CD4-positive, alpha-beta T cell (primary cell): ENCODE measurements at regions not wholly inside any gene's neighbourhood (a gene's known extent, or its start where the extent isn't known, plus 50 kb on each side); places are given as distances from the start of the nearest gene placed in this dataset.

Experiments
- ATAC-seq: fragments of 200-7000 bp; cut with Tn5 transposase; one replicate; pipeline ENCODE4 v1.10.0; 2022; ENCODE audit warnings: mild to moderate bottlenecking; ENCODE audit not compliant: poor library complexity
- CTCF ChIA-PET: fragments of 350-600 bp; sonication (Branson Sonifier 250); formaldehyde crosslinking; loops from one replicate; lab custom pipeline; 2021; ENCODE audit warnings: antibody characterized with exemption, inconsistent platforms; lab: Charles Lee
- POLR2A ChIA-PET: fragments of 350-600 bp; sonication (Branson Sonifier 250); formaldehyde crosslinking; loops from one replicate; lab custom pipeline; 2021; ENCODE audit warnings: antibody characterized with exemption, inconsistent platforms; lab: Charles Lee
- DNase-seq, 14 experiments: peaks; one replicate each; pipeline ENCODE4 v3.0.0-alpha.2; 2013 to 2020; ENCODE audit warnings: mixed read lengths in 2 of 14
- H3K27ac ChIP-seq, 2 donors: one replicate each; pipeline versions ENCODE4 v1.5.1 to v1.7.0; 2013; ENCODE audit warnings: low read length in 2 of 2, low read depth in 1 of 2, mild to moderate bottlenecking in 1 of 2
- H3K27me3 ChIP-seq, 2 experiments: 1 replicate in 1 of 2; 2 replicates in 1 of 2; pipeline versions ENCODE4 v1.6.1 to v1.7.0; 2013; ENCODE audit warnings: low read length in 2 of 2, control low read depth in 1 of 2, mild to moderate bottlenecking in 1 of 2, moderate library complexity in 1 of 2; ENCODE audit not compliant: insufficient read depth in 2 of 2, control insufficient read depth in 1 of 2
- H3K36me3 ChIP-seq: one replicate; pipeline ENCODE4 v1.6.1; 2013; ENCODE audit warnings: low read length, control low read depth; ENCODE audit not compliant: insufficient read depth
- H3K4me1 ChIP-seq: one replicate; pipeline ENCODE4 v1.6.1; 2013; ENCODE audit warnings: low read length, control low read depth; ENCODE audit not compliant: insufficient read depth
- H3K4me3 ChIP-seq: one replicate; pipeline ENCODE4 v1.5.1; 2013; ENCODE audit warnings: mild to moderate bottlenecking, low read length, moderate library complexity
- H3K9me3 ChIP-seq, 2 experiments: 1 replicate in 1 of 2; 2 replicates in 1 of 2; pipeline versions ENCODE4 v1.6.1 to v1.7.0; 2013; ENCODE audit warnings: low read length in 2 of 2, mild to moderate bottlenecking in 2 of 2, control low read depth in 1 of 2, moderate library complexity in 1 of 2; ENCODE audit not compliant: control insufficient read depth in 1 of 2, insufficient read depth in 1 of 2
- H3K27ac Mint-ChIP-seq: one replicate; pipeline ENCODE4 v1.8.0; 2020; ENCODE audit warnings: mixed read lengths
- H3K27me3 Mint-ChIP-seq: one replicate; pipeline ENCODE4 v1.8.0; 2021; ENCODE audit warnings: mixed read lengths
- H3K36me3 Mint-ChIP-seq: one replicate; pipeline ENCODE4 v1.8.0; 2021; ENCODE audit warnings: low read depth, mixed read lengths
- H3K4me1 Mint-ChIP-seq: one replicate; pipeline ENCODE4 v1.8.0; 2021; ENCODE audit warnings: low read depth, mixed read lengths
- H3K4me3 Mint-ChIP-seq: one replicate; pipeline ENCODE4 v1.8.0; 2020; ENCODE audit warnings: mild to moderate bottlenecking, mixed read lengths
- H3K9me3 Mint-ChIP-seq: one replicate; pipeline ENCODE4 v1.8.0; 2020; ENCODE audit warnings: mixed read lengths
- intact Hi-C, 2 experiments: fragments of 100-400 bp; cut with DNase I in 1 of 2; cut with micrococcal nuclease in 1 of 2; formaldehyde crosslinking; loops; one replicate each; pipeline versions ENCODE4 v1.15.1 to v1.9.0; 2023 to 2025; cut with DNase I, micrococcal nuclease
- TF ChIP-seq, protein P1 (sequence below): fragments of 200-600 bp; IDR thresholded peaks from one replicate; pipeline ENCODE4 v1.8.0; 2022; ENCODE audit warnings: antibody characterized with exemption, mild to moderate bottlenecking

- no peaks in the 10 kb centered on the region for H3K27me3 ChIP-seq
- POLR2A ChIA-PET: no interaction called here
- DNase-seq: no peak
Observed at GRCh38 chr1:73759011-73759410, 439.0 kb downstream of the LRRIQ3 start.

GRCh38 chr1:73756817-73757216 is 441.2 kb downstream of the LRRIQ3 start:
- POLR2A ChIA-PET: no interaction called here
- DNase-seq (no peak), ATAC-seq (no peak)
- H3K36me3 Mint-ChIP-seq: no peaks in the 10 kb centered on the region
- H3K9me3 Mint-ChIP-seq: peaks cover 3% of the 10 kb centered on the region
- Histone ChIP-seq H3K27me3 (no peaks in the 10 kb centered on the region), H3K4me3 (no peak overlapping the region), H3K27ac (no peak overlapping the region), H3K36me3 (no peaks in the 10 kb centered on the region), H3K4me1 (no peaks in the 10 kb centered on the region), H3K9me3 (no peaks in the 10 kb centered on the region)
- no peaks in the 10 kb centered on the region for H3K4me1 Mint-ChIP-seq
- no peak overlapping the region for H3K4me3 Mint-ChIP-seq
- intact Hi-C loops: no loop called here
- no peak overlapping the region for H3K27ac Mint-ChIP-seq
- TF ChIP-seq, protein P1, sequence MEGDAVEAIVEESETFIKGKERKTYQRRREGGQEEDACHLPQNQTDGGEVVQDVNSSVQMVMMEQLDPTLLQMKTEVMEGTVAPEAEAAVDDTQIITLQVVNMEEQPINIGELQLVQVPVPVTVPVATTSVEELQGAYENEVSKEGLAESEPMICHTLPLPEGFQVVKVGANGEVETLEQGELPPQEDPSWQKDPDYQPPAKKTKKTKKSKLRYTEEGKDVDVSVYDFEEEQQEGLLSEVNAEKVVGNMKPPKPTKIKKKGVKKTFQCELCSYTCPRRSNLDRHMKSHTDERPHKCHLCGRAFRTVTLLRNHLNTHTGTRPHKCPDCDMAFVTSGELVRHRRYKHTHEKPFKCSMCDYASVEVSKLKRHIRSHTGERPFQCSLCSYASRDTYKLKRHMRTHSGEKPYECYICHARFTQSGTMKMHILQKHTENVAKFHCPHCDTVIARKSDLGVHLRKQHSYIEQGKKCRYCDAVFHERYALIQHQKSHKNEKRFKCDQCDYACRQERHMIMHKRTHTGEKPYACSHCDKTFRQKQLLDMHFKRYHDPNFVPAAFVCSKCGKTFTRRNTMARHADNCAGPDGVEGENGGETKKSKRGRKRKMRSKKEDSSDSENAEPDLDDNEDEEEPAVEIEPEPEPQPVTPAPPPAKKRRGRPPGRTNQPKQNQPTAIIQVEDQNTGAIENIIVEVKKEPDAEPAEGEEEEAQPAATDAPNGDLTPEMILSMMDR: no peak
- H3K27me3 Mint-ChIP-seq: no peaks in the 10 kb centered on the region
- CTCF ChIA-PET: interaction anchor here (0.8 kb wide), 1 partner anchor 9 kb away, joined by 3 read pairs; no protein-coding TSS in a partner anchor

More at GRCh38 chr1:73759011-73759410, 439.0 kb downstream of the LRRIQ3 start:
- Mint-ChIP-seq H3K9me3 (peaks cover 3% of the 10 kb centered on the region), H3K4me1 (no peaks in the 10 kb centered on the region), H3K27ac (no peak overlapping the region), H3K36me3 (no peaks in the 10 kb centered on the region), H3K4me3 (no peak overlapping the region), H3K27me3 (no peaks in the 10 kb centered on the region)
- Histone ChIP-seq H3K4me3 (no peak overlapping the region), H3K36me3 (no peaks in the 10 kb centered on the region), H3K9me3 (no peaks in the 10 kb centered on the region), H3K4me1 (no peaks in the 10 kb centered on the region), H3K27ac (no peak overlapping the region)
- TF ChIP-seq, protein P1: no peak
- CTCF ChIA-PET: no interaction called here
- no peak for ATAC-seq
- intact Hi-C loops: no loop called here

DNA sequence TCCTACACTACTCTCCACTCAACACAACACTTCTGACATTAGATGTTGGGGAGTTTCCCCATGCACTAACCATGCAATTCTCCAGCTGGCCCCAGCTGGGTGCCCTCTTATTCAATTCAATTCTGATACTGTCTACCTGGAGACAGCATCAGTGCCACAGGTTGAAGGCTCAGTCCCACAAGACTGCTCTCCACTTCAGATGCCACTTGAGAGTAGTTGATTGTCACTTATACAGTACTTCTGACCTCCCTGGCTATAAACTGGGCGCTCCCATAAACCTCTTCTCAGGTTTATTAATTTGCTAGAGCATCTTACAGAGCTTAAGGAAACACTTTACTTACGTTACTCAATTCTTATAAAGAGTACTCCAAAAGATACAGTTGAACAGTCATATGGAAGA is 442.3 kb downstream of the LRRIQ3 start:
- Mint-ChIP-seq H3K4me3 (no peak overlapping the region), H3K36me3 (no peaks in the 10 kb centered on the region), H3K9me3 (peaks cover 3% of the 10 kb centered on the region), H3K27me3 (no peaks in the 10 kb centered on the region), H3K4me1 (no peaks in the 10 kb centered on the region), H3K27ac (no peak overlapping the region)
- ATAC-seq (no peak), DNase-seq (no peak)
- CTCF ChIA-PET: no interaction called here
- TF ChIP-seq, protein P1: no peak
- POLR2A ChIA-PET: no interaction called here
- H3K9me3 ChIP-seq: no peaks in the 10 kb centered on the region
- no peak overlapping the region for H3K4me3 ChIP-seq
- no peaks in the 10 kb centered on the region for H3K36me3 ChIP-seq
- H3K4me1 ChIP-seq: no peaks in the 10 kb centered on the region
- H3K27ac ChIP-seq: no peak overlapping the region
- intact Hi-C loops: no loop called here
- no peaks in the 10 kb centered on the region for H3K27me3 ChIP-seq
